Retina (tissue), 1 donor: ENCODE measurements at regions not wholly inside any gene's neighbourhood (a gene's known extent, or its start where the extent isn't known, plus 50 kb on each side); places are given as distances from the start of the nearest gene placed in this dataset.

ENCODE experiments used
- DNase-seq: peaks from one replicate; pipeline ENCODE4 v3.0.0-alpha.2; 2016

DNA sequence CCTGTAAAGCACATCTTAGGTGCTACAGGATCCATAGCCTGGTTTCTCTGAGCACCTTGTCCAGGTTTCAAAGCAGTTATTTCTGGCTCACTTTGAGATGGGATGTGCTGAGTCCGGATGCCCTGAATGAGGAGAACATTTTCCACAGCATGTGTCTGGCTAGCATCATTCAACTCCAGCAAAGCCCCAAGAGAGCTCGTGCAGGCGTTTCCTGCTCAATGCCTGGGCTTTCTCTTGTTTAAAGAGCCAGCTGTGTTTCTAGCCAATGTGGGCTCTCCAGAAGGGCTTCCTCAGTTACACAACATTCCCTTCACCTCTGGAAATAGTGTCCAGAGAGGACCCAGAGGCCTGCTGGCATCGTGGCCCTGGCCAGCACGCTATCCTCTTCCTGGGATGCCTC lies 411.7 kb downstream of the DMAC1 start:
- DNase-seq: no peak

DNA sequence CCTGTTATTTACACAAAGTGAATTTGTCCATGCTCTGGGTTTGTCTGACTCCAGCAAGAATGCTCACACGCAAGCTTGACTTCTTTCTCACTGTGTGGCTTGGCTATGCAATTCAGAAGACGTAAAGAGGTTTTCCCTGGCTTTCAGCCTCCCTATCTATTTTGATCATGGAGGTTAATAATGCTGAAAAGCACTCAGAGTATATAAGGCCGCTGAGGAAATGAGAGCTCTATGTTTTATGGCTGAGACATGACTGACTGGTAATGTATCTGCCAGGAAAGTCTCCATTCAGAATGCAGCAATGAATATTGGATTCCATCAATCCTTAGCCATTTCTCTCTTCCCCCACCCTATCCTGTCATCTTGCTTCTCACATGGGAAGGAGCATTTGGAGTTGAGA lies 417.3 kb downstream of the DMAC1 start:
- no peak for DNase-seq

DNA sequence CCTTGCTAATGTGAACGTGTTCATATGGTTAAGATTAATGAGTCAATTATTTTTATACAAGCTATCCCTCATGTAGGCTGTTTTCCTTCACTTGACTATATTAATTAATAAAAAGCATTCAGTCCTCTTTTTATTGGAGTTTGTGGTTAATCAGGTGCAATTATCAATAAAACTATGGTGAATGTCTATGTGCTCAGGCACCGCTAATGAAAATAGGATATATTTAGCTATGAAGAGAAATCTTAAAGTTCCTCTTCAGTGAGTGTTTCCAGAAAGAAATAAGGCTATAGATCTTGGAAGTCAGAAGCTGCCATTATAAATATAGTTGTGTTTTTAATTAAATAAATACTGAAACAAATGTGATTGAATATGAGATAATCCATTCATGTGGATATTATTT lies 422.1 kb downstream of the DMAC1 start:
- no peak for DNase-seq

DNA sequence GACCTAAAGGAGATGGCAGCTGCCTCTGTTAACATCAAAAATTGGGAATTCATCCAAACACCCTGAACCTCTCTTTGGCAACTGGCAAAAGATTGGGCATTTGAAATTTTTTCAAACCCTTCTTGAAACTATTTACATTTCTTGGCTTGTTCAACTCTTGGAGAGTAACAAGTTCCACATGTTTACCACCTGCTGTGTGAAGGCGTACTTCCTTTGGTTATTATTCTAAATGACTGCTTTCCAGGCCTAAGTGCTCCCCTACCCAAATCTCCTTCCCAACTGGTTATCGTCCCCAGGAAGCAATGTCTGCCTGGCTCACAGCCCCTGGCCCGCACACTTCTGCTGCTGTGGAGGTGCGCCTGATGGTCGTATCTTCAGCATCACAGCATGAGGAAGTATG lies 422.7 kb downstream of the DMAC1 start:
- no peak for DNase-seq

DNA sequence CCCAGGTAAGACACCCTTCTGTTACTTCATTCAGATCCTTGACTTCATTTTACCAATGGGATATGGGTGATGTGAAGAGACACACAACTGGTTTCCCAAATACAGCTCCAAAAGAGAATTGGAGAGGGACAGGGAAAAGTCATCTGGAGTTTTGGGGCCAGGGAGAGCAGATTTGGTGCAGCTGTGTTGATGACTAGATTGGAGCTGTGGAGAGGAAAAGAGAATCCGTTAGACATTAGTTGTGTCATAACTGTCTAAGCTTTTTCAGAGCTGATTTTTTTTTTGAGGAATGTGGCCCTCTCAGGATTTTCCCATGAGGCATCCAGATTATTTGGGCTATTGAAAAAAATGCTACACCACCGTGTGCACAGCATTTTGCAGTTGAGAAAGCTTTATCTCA lies 423.4 kb downstream of the DMAC1 start:
- no peak for DNase-seq

DNA sequence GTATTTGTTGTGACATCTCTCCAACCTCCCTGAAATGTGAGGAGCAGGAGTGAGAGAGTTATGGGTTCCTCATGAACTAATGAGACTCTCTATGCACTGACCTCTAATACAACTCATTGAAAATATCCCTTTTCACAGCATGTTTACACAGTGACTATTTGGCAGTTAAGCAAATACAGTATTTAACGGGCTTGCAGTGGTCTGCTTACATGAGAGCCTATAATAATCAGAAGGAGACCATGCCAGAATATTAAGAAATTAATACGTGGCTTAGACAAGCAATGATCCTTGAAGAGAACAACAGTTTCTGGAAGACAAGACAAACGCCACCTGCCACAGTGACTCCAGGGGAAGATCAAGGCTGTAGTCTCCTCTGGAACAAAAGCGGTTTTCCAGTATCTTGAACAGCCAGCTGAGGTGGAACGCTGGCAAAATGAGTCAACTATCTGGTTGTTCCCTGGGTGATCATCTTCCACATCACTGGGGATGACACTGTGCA lies 424.5 kb downstream of the DMAC1 start:
- no peak for DNase-seq

DNA sequence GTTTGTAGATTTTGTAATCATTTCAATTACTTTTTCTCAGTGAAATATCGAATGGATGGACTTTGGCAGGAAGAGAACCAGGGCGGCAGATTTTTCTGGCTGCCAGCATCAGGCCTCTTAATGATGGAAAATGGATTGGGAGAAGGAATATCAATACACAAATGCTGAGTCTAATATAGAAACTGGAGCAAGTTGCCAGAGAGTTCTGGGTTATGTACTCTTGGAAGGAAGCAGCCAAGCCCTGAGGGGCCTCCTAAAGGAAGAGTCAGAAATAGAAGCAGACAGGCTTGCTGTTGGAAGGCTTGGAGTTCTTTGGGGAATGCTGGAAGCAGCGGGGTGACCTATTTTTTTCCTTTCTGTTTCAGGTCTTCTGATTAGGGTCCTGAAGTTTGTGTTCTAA lies 428.6 kb downstream of the DMAC1 start:
- no peak for DNase-seq

DNA sequence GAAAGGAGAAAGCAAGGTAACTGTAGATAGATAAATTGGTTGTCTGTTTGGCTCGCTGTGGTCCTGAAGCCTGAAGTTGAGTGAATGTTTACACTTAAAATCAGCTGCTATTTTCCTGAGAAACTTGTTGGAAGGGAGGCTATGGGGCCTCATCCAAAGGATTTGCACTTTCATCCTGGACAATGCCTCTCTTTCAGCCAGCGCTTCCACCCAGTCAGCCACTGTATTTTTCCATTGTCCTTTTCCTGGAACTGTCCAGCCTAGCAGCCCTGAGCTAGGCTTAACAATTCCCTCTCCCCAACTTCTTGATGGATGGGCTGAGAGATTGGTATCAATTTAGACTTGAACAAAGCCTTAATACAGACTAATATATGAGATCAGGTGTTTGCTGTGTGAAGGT lies 429.2 kb downstream of the DMAC1 start:
- no peak for DNase-seq

DNA sequence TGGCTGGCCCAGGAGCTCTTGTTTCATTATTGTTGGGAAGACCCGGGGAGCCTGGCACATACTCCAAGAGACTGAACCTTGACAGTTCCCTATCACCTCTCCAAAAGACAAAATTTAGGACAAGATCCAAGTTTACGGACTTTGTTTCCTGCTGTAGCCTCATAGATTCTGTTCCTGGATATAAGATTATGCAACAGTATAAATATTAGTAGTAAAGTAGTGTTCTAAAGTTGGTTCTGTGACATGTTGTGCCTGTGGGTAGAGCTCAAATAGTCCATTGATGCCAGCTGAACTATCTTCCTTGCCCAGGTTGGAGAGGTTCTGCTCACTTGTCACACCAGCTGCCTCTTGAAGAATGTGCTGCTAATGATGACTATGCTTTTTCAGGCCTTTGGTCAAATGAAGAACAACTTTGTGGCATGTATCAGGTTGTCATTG lies 430.2 kb downstream of the DMAC1 start:
- no peak for DNase-seq

DNA sequence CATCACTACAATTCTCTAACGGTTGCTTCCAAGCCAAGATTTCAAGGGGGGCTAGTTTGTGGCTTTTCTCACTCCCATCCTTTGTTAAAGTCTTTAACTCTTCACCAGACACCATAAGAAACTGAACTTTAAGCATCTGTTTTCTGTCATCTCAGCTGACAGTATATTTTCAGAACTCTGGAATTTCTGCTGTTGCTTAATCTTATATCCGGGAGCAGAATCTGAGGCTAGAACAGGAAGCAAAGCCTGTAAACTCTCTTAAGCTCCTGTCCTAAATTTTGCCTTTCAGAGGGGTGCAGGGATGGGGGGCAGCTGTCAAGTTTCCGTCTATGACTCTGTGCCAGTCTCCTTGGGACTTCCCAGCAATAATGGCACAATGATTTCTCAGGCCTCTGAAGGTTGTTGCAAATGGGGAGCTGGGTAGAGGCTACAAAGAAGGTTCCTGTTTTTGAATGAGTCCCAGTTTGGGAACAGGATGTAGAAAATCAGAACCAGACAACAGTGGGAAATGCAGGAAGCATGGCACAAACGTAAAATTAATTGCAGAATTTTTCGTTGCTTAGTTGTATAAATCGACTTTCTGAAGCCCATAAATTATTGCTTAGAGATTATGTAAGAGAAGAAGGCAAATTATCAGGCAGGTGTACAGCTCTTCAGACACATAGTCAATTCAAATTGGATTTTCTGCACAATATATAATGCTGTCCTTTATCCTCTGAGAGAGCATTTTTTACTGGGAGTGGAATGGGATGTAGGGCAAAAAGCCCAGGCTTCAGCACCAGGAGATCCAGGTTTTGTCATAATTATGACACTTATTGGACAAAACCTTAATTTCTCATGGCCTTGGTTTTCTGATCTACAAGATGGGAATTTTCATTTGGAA lies 430.9 kb downstream of the DMAC1 start:
- DNase-seq: no peak

DNA sequence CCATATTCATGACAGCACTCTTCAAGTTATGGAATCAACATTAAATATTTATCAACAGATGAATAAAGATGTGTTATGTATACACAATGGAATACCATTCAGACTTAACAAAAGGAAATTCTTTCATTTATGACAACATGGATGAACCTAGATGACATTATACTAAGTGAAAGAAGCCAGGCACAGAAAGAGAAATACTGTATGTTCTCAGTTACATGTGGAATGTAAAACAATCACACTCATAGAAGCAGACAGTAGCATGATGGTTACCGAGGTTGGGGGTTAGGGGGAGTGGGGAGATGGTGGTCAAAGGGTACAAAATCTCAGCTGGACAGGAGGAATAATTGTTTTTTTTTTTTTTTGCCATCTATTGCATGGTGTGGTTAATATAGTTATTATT lies 431.9 kb downstream of the DMAC1 start:
- no peak for DNase-seq

DNA sequence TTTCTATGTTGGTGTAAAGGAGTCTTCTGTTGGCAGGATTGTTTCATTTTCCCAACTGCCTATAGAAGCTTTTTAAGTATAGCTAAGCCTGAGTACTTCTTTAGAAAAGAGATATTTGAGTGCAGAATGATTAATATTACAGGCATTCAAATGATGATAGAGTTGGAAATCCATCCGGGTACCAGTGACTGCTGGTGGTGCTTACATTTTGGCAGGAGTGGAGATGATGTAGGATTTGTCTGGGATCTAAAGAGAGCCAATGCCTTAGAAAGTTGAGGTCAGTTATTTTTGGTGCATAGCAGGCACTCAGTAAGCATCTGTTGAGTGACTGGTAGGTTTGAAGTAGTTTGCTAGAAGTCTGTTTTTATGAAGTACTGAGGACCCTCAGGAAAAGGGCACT lies 433.5 kb downstream of the DMAC1 start:
- no peak for DNase-seq

DNA sequence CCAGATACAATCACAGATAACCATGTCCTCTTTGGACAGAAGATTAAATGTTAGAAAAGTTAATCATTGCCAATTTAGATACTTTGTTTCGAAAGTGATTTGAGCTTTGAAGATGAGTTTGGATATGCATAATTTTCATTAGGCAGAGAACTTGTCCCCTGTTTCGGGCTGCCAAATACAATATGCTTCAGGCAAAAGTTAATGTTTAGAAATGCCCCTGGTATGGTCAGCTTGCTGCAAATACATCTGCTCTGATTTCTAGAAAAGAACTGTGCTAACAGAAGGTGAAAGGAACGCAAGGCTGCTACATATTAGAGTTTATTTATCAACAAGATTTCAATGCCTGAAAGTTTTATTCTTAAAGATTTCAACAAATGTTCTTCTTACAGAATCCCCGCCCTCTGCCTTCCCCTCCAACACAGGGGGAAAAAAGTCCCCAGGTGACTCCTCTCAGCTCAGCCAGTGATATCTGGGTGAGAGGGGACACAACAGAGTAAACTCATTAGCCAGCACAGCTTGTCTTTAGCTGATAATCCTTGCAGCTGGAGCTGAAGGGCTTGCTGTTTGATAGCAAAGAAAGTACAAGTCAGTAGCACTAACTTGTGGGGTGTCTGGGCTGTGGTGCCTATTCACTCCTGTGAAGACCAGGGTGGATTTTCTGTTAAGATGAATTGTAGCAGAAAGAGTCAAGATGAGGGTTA lies 435.7 kb downstream of the DMAC1 start:
- no peak for DNase-seq

DNA sequence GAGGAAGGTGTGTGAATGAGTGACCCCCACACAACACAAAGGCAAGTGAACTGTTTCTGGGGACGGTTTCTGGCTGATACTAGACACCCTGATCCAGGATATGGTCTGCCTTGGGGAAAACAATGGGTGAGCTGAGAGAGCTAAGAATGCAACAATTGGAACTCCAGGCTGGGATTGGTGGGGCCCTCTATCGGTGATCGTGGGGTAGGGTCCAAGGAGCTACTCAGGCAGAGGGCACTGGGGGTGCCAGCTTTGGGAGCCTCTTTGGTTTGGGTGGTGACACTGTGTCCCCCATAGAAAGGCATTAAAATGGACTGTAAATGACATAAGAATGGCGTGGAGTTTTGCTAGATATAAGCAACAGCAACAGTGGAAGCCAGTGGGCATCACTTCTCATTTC lies 439.1 kb downstream of the DMAC1 start:
- DNase-seq: no peak

DNA sequence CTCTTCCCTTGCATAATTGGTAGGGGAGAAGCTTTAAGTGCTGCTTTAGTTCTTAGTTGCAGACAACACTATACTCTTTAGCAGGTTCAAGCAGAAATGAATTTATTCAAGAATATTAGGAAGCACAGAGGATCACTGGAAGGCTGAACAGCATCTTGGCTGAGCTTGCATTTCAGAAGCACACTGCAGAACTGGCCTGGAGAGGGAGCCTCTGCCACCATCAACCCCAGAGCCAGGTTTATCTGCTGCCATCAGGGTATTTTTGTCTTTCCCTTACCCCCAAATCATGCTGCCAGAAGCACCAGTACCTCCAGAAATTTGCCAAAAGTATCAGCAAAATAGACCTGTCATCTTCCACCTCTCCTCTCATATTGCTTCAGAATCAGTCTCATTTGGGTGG lies 440.7 kb downstream of the DMAC1 start:
- no peak for DNase-seq

DNA sequence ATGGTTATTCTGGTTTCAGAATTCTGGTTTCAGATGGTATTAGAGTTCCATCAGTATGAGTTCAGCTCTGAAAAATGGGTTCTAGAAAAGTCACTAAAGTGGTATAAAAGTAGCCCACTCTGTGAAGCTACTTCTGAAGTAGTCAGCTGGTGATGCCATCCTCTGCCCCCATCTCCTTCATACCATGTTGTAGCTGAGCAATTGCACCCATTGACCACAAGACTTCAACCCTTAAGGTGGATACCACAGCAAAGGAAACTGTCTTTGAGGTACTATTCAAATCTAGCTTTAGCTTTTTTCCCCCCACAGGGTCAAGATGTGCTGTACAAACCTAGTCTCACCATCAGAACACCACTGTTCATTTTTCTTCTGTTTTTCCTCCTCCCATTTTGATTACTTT lies 444.9 kb downstream of the DMAC1 start:
- no peak for DNase-seq

DNA sequence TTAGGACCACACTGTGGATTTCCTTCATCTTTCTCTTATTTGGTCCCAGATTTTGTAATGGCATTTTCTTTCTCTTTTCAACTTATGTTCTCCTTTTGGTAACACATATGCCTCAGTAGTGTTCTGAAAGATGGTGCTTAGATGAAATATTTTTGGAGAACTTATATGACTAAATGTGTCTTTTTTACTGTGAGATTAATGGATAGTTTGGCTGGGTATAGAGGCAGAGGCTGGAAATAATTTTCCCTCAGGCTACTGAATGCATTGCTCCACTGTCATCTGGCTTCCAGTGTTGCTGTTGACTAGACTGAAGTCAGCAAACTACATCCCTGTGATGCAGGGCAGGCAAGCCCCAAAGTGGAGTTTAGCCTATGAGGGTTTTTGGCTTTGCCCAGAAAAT lies 450.9 kb downstream of the DMAC1 start:
- no peak for DNase-seq

DNA sequence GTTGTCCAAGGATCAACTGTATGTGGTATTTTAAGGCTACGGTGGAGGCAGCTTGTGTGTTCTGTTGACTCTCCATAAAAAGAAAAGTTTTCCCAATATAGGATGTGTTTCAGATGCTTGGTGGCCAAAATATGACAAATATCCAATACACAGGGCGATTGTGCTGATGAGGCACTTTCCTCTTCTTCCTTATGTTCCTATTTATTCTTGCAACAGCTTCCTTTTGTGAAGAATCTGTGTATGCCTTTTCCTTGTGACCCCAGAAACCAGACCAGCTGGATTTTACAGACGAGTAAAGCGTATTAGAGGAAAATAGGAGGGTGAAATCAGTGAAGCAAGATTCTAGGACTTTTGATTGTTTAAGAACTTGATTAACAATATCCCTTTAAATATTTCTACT lies 452.0 kb downstream of the DMAC1 start:
- DNase-seq: no peak

DNA sequence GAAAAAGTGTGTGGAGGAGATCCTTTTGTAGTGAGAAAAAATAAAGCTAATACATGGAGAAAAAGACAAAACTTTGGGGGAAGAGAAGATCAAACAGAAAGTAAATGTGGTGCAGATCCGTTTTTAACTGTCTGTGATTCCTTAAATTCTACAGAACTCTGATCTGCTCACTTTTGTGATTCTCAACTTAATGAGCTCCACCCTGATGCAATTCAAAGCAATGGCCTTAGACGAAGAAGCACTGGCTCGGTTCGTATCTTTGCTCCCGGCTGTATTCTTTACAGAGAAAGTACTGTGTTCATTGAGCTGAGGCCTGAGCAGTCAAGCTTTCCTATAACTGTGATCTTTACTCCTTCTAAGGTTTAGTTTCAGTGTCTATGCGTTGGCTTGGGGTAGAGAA lies 453.4 kb downstream of the DMAC1 start:
- no peak for DNase-seq

DNA sequence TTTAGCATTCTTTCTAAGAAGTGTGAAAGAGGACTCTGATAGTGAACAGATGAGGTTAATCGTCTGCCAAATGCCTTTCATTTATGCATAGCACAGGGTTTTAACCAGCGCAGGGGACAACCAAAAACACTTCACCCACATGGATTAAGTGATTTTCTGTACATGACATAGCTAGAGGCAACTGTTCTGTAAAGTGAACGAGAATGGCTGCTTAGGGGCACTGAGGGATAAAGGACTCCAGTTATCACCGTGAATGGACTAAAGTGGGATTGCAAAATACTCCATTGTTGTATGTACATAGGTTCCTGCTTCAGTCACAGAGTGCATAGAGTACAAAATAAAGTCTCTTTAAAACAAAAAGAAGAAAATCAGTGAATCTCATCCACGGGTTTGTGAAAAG lies 456.8 kb downstream of the DMAC1 start:
- no peak for DNase-seq

DNA sequence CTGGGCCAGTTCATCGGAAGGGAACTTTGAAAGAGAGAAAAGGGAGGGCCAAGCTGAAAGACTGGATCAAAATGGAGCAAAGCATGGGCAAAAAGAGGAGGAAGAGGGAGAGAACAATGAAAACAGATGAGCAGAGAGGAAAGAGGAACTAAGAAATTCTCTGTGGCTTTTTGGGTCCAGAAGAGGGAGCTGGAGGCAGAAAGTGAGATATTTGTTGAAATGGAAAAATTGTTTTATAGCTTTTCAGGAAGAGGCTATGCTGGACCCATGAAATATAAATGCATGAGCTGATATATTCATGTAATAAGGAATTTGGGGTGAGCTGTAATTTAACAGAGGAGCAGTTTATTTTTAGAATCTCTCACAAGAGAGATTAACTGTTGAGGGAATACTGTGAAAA lies 457.3 kb downstream of the DMAC1 start:
- no peak for DNase-seq

DNA sequence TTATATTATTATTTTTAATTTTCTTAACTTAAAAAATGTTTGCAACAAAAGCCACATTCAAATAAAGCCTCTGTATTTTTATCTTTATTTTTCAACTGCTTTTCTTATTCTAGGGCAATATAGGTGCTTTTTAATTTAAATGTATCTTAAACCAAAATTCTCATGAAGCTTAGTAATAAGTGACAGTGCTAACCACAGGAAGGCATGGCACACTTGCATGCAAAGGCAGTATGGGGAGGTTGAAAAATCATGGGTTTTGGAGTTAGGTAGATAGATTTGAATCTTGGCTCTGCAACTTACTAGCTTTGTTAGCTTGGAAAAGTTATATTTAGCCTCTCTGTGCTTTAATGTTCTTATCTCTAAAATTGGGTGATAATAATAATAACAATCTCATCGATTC lies 458.0 kb downstream of the DMAC1 start:
- DNase-seq: no peak

DNA sequence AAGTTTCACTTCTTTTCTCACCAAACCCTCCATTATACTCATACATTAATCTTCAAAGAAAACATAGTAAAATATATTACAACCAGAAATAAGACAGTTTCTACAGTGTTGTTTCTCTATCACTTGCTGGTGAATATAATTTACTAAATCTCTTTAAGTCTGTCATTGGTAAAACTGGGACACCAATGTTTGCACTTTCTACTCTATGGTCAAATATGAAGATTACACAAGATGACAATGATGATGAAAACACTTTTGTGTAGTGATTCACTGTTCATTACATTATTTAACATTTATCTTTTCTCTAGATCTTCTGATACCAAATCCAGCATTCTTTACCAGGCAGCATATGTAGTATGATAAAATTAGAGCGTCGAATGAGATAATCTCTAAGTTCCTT lies 459.1 kb downstream of the DMAC1 start:
- no peak for DNase-seq

DNA sequence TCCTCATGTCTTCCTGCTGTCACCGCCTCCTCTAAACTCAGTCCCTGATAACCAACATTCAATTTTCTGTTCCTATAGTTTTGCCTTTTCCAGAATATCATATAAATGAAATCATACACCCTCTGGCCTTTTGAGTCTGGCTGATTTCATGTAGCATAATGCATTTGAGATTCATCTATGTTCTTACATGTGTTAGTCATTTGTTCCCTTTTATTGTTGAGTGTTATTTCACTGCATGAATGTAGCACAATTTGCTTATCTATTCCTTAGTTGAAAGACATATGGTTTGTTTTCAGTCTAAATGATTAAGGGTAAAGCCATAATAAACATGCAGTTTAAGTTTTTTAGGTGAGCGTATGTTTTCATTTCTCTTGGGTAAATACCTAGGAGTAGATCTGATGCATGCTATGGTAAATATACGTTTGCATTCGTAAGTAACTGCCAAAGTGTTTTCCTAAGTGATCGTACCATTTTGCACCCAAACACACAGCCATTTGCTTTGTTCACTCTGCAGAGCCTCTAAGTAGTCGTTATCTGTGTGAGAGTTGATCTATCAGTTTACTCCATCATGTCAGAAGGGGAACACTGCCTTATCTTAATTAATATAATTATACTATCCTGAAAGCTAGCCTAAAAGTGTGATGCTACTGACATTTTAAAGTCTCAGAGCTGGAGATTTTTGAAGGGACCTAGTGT lies 460.8 kb downstream of the DMAC1 start:
- DNase-seq: no peak
